ENCODE measurements at regions not wholly inside any gene's neighbourhood (a gene's known extent, or its start where the extent isn't known, plus 50 kb on each side); places are given as distances from the start of the nearest gene placed in this dataset.
A peak's percentile ranks its signal among the peaks of the same experiment; 100 is the strongest.

- DNase-seq (ENCODE audit: low read depth in 2 of 2): no peak
Measured at GRCh38 chr2:18837240-18837639, 247.9 kb upstream of the NT5C1B start.

DNA sequence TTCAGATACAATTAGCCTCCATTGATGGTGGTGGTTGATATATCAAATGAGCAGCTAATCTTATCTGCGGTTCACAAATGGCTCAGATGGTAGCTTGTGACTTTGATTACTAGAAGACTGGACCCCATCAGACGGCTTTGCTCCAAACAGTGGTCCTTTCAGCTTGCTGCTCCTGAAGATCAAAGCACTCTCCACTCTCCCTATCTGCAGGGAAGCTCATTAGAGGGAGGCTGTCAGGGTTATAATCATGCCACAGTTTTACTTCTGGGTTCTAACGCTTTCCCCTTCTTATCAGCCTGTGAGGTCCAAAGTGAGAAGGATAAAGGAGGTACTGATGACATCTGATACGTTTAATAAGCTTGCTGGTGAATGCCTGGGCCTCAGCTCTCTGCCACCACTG is 247.1 kb upstream of the NT5C1B start:
- no peak for DNase-seq (ENCODE audit: low read depth in 2 of 2)

GRCh38 chr2:18835787-18836186 is 246.4 kb upstream of the NT5C1B start:
- DNase-seq (ENCODE audit: low read depth in 2 of 2): no peak

DNA sequence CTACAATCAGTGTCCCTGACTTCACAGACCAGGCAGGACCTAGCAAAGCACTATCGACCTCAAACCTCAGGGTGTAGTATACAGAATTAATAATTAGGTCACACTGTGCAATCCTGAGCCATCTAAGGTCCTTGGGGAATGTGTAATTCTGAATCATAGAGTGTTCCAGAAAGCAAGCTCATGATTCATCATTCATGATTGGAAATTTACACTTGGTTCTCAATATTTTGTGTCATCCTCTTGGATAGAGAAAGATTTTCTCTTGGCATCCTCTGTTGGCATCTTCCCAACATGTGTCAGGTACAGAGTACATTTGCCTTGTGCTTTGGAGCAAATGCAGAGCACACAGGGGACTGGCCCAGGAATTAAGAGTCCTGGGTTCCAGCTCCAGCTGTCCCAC is 245.0 kb upstream of the NT5C1B start:
- DNase-seq (ENCODE audit: low read depth in 2 of 2): no peak

GRCh38 chr2:18833941-18834340 is 244.6 kb upstream of the NT5C1B start:
- no peak for DNase-seq (ENCODE audit: low read depth in 2 of 2)

GRCh38 chr2:18831916-18832510 is 242.6 kb upstream of the NT5C1B start:
- DNase-seq (ENCODE audit: low read depth in 2 of 2): no peak

- no peak for DNase-seq (ENCODE audit: low read depth in 2 of 2)
Measured at GRCh38 chr2:18830962-18831361, 241.6 kb upstream of the NT5C1B start.

DNA sequence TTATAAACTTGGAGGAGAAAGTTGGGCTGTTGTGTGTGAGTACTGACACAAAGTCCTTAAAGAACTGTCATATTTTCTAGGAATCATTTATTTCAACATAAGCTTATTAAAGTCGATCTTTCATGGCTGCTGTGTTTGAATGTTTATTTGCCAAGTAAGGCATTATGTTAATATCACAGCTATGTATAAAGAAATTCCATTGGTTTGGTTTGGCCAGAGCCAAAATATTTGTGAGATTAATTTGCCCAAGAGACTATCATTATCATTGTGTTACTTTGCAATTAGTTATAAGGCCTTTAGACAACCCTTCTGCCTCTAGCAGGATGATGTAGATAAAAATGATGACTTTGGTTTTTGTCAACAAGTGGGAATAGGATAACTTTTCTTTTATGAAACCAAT is 240.6 kb upstream of the NT5C1B start:
- no peak for DNase-seq (ENCODE audit: low read depth in 2 of 2)

GRCh38 chr2:18829251-18829902 is 240.0 kb upstream of the NT5C1B start:
- DNase-seq (ENCODE audit: low read depth in 2 of 2): peak in 1 of 2 donors; percentile 11

- no peak for DNase-seq (ENCODE audit: low read depth in 2 of 2)
Measured at GRCh38 chr2:18828296-18828695, 238.9 kb upstream of the NT5C1B start.

GRCh38 chr2:18825838-18826237 is 236.5 kb upstream of the NT5C1B start:
- no peak for DNase-seq (ENCODE audit: low read depth in 2 of 2)

DNA sequence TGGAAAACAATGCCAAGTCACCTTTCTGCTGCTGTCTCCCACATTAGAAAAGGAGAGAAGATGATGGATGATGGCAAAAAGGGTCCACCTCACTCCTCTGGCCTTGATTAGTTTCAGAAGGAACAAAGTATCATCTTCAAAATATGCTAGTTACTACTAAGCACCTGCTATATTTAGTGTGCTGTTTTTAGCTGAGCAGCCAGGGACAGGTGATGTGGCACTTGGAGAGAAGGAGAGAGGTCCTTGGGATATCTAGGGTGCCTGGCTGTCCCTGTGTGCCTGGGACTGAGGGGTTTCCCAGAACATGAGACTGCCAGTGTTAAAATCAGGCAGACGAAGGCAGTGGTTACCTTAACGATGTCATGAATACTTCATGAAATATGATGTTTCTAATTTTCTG is 235.5 kb upstream of the NT5C1B start:
- DNase-seq (ENCODE audit: low read depth in 2 of 2): no peak

DNA sequence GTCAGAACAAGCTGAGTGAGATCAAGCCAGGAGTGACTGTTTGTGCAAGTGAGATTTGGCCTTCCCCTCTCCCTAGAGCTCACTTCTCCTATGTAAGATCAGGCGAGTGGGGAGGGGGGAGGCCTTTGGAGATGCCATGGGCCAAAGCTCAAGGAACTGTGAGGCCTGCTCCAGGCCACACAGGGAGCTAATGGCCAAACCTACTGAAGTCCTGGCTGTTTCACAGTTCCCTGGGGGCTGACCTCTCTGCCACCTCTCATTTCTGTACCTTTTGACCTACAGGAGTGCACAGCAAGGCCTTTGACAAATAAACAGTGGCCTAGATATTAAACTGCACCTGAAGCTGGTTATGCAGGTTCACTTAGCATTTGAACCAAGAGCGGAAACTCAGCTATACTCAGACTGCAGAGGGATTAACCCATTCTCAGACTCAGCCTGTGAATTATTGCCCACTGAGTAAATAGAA is 235.0 kb upstream of the NT5C1B start:
- DNase-seq (ENCODE audit: low read depth in 2 of 2): no peak

- no peak for DNase-seq (ENCODE audit: low read depth in 2 of 2)
Measured at GRCh38 chr2:18821431-18821830, 232.1 kb upstream of the NT5C1B start.

- no peak for DNase-seq (ENCODE audit: low read depth in 2 of 2)
Measured at GRCh38 chr2:18820966-18821365, 231.6 kb upstream of the NT5C1B start.

- DNase-seq (ENCODE audit: low read depth in 2 of 2): no peak
Measured at GRCh38 chr2:18819566-18819965, 230.2 kb upstream of the NT5C1B start.

DNA sequence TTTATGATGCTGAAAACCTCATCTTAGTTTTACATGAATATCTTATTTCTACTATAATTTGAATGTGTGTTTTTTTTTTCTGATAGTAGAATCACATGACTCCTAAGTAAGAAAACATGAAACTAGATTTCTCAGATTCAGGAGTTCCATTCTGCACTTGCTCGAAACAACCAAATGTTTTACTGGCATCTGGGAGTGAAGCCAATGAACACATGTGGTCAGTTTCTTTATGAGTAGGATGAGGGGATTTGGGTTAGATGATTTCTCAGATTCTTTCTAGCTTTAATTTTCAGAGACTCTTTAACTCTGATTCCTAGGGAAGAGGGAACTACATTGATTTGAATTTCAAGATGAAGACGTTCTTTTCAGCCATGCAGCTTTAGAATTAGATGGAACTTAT is 225.0 kb upstream of the NT5C1B start:
- DNase-seq (ENCODE audit: low read depth in 2 of 2): no peak

DNA sequence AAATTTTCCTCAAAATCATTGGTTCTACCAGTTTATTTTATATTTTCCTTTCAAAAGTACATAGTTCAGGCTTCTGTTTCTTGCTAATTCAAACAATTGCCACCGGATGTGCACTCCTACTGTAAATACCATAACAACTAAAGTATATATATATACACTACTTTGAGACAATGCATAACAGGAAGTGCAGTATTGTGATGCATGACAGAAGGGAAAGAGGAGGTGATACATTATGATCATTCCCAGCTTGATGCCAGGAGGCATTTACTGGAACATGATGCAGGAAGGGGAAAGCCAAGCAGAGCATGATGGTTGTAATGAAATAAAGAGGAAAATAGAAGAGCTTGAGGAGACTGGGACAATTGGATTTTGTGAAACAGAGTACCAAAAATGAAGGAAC is 215.2 kb upstream of the NT5C1B start:
- peak; percentile 65 to 79 for DNase-seq (ENCODE audit: low read depth in 2 of 2)

- DNase-seq (ENCODE audit: low read depth in 2 of 2): no peak
Measured at GRCh38 chr2:18803141-18803939, 214.0 kb upstream of the NT5C1B start.

GRCh38 chr2:18800240-18800971 is 211.0 kb upstream of the NT5C1B start:
- no peak for DNase-seq (ENCODE audit: low read depth in 2 of 2)

DNA sequence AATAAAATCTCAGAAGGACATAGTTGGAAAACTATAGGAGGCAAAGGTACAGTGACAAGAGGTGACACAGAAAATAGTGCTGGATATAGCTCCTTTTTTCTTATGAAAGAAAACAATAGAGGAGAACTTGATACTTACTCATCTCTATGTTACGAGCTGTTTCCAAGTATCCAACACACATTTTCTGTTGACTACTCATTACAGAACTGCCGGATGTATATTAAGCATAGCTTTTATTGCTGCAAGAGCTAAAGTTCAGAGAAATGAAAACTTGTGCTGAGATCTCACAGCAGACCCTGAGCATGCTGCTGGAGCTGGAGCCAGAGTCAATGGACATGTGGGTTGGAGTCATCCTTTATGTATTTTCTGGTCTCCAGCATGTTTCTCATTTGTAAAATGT is 210.0 kb upstream of the NT5C1B start:
- DNase-seq (ENCODE audit: low read depth in 2 of 2): no peak

Measured in dermis microvascular lymphatic vessel endothelial cell (primary cell).